ENCODE measurements at regions not wholly inside any gene's neighbourhood (a gene's known extent, or its start where the extent isn't known, plus 50 kb on each side); places are given as distances from the start of the nearest gene placed in this dataset.

DNA sequence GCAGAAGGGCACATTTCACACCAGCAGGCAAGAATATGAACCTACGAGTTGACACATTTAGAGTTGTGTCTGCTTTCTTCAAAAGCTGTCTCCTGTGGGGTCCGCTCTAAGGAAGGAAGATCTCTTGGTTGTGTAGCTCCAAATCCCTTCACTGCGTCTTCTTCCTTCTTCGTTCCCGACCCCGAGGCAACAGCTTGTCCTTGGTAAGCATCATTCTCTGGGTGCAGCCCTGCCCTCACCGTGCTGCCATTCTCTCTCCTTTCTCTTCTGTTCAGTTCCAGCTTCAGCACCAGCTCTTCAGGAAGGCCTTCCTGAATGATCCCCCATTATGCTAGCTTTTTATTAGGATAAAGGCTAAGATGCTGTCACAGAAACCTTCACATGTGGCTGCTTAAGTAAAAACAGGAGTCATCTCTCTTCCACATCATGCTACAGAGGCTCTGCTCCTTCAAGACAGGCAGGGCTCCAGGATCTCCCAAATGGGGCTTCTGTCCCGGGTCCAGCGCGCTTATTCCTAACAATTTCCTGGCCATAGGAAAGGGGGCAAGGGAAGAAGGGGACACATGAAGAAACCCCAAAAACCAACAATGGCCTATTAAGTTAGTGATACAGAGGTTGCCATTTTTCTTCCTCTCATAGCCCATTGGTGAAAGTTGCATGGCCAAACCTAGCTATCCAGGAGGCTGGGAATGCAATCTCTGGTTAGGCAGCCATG lies 52.2 kb upstream of the SHH start:
- TF ChIP-seq, protein P1, sequence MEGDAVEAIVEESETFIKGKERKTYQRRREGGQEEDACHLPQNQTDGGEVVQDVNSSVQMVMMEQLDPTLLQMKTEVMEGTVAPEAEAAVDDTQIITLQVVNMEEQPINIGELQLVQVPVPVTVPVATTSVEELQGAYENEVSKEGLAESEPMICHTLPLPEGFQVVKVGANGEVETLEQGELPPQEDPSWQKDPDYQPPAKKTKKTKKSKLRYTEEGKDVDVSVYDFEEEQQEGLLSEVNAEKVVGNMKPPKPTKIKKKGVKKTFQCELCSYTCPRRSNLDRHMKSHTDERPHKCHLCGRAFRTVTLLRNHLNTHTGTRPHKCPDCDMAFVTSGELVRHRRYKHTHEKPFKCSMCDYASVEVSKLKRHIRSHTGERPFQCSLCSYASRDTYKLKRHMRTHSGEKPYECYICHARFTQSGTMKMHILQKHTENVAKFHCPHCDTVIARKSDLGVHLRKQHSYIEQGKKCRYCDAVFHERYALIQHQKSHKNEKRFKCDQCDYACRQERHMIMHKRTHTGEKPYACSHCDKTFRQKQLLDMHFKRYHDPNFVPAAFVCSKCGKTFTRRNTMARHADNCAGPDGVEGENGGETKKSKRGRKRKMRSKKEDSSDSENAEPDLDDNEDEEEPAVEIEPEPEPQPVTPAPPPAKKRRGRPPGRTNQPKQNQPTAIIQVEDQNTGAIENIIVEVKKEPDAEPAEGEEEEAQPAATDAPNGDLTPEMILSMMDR (IDR thresholded peaks at IDR 0.05; ENCODE audit: low read depth, low read length, missing input control): no peak
- TF ChIP-seq FOXA1 (IDR thresholded peaks at IDR 0.05): no peak
